Mesenchymal stem cell (in vitro differentiated cells and primary cell): ENCODE measurements at regions not wholly inside any gene's neighbourhood (a gene's known extent, or its start where the extent isn't known, plus 50 kb on each side); places are given as distances from the start of the nearest gene placed in this dataset.

Experiments
- DNase-seq: peaks from one replicate; pipeline ENCODE4 v3.0.0-alpha.2; 2013
- H2AFZ ChIP-seq: one replicate; pipeline ENCODE4 v1.6.1; 2013; ENCODE audit warnings: low read depth, mild to moderate bottlenecking, control low read depth, inconsistent platforms, low read length, moderate library complexity
- H2AK5ac ChIP-seq: 2 replicates; pipeline ENCODE4 v1.6.1; 2013; ENCODE audit warnings: low read length, moderate library complexity, mild to moderate bottlenecking, inconsistent platforms; ENCODE audit not compliant: severe bottlenecking
- H2BK120ac ChIP-seq: one replicate; pipeline ENCODE4 v1.6.1; 2013; ENCODE audit warnings: low read depth, mild to moderate bottlenecking, inconsistent platforms, low read length, moderate library complexity
- H2BK12ac ChIP-seq, 2 experiments: one replicate each; pipeline ENCODE4 v1.6.1; 2013; ENCODE audit warnings: inconsistent platforms in 2 of 2, low read length in 2 of 2, mild to moderate bottlenecking in 2 of 2, moderate library complexity in 2 of 2, control low read depth in 1 of 2
- H2BK15ac ChIP-seq: one replicate; pipeline ENCODE4 v1.6.1; 2013; ENCODE audit warnings: mild to moderate bottlenecking, low read depth, inconsistent platforms; ENCODE audit not compliant: poor library complexity, severe bottlenecking
- H2BK5ac ChIP-seq: 2 replicates; pipeline ENCODE4 v1.6.1; 2013; ENCODE audit warnings: low read depth, mild to moderate bottlenecking, low read length, control low read depth, inconsistent platforms; ENCODE audit not compliant: poor library complexity, severe bottlenecking
- H3K14ac ChIP-seq, 2 experiments: one replicate each; pipeline ENCODE4 v1.6.1; 2013; ENCODE audit warnings: inconsistent platforms in 2 of 2, low read length in 2 of 2, control low read depth in 1 of 2, mild to moderate bottlenecking in 1 of 2, moderate library complexity in 1 of 2
- H3K18ac ChIP-seq, 2 experiments: one replicate each; pipeline ENCODE4 v1.6.1; 2013; ENCODE audit warnings: inconsistent platforms in 2 of 2, low read length in 2 of 2, control low read depth in 1 of 2, low read depth in 1 of 2, mild to moderate bottlenecking in 1 of 2
- H3K23ac ChIP-seq, 2 experiments: one replicate each; pipeline ENCODE4 v1.6.1; 2013; ENCODE audit warnings: inconsistent platforms in 2 of 2, low read length in 2 of 2, mild to moderate bottlenecking in 2 of 2, moderate library complexity in 2 of 2, control low read depth in 1 of 2
- H3K27ac ChIP-seq: 2 replicates; pipeline ENCODE4 v1.5.1; 2013; ENCODE audit warnings: mild to moderate bottlenecking, moderate library complexity, low read length, control low read depth, inconsistent platforms; ENCODE audit not compliant: poor library complexity, severe bottlenecking
- H3K27me3 ChIP-seq, 2 experiments: 2 replicates each; pipeline versions ENCODE4 v1.6.1 to v1.7.0; 2013; ENCODE audit warnings: low read length in 2 of 2, mild to moderate bottlenecking in 2 of 2, moderate library complexity in 2 of 2, control low read depth in 1 of 2, inconsistent platforms in 1 of 2; ENCODE audit not compliant: control insufficient read depth in 1 of 2, insufficient read depth in 1 of 2
- H3K36me3 ChIP-seq, 2 experiments: 2 replicates each; pipeline versions ENCODE4 v1.6.1 to v1.7.0; 2013; ENCODE audit warnings: low read length in 2 of 2, control low read depth in 1 of 2, inconsistent platforms in 1 of 2, low read depth in 1 of 2, mild to moderate bottlenecking in 1 of 2; ENCODE audit not compliant: insufficient read depth in 2 of 2, control insufficient read depth in 1 of 2
- H3K4ac ChIP-seq, 2 experiments: one replicate each; pipeline ENCODE4 v1.6.1; 2013; ENCODE audit warnings: inconsistent platforms in 2 of 2, low read length in 2 of 2, mild to moderate bottlenecking in 2 of 2, moderate library complexity in 2 of 2, control low read depth in 1 of 2, low read depth in 1 of 2
- H3K4me1 ChIP-seq: 2 replicates; pipeline ENCODE4 v1.6.1; 2013; ENCODE audit warnings: low read depth, low read length, control low read depth; ENCODE audit not compliant: control insufficient read depth, insufficient read depth
- H3K4me2 ChIP-seq: 2 replicates; pipeline ENCODE4 v1.6.1; 2013; ENCODE audit warnings: low read length, mild to moderate bottlenecking, inconsistent platforms; ENCODE audit not compliant: poor library complexity, severe bottlenecking
- H3K4me3 ChIP-seq, 2 experiments: 2 replicates each; pipeline versions ENCODE4 v1.5.1 to v1.7.0; 2013; ENCODE audit warnings: low read length in 2 of 2, mild to moderate bottlenecking in 2 of 2, control low read depth in 1 of 2, low read depth in 1 of 2; ENCODE audit not compliant: insufficient read depth in 1 of 2
- H3K79me1 ChIP-seq: replicated peaks from 2 replicates; pipeline ENCODE4 v1.6.1; 2013; ENCODE audit warnings: mild to moderate bottlenecking, control low read depth, low read length, inconsistent platforms; ENCODE audit not compliant: poor library complexity, severe bottlenecking
- H3K9ac ChIP-seq: 2 replicates; pipeline ENCODE4 v1.7.0; 2013; ENCODE audit warnings: mild to moderate bottlenecking, low read length, moderate library complexity
- H3K9me3 ChIP-seq: 2 replicates; pipeline ENCODE4 v1.7.0; 2013; ENCODE audit warnings: mild to moderate bottlenecking, low read length; ENCODE audit not compliant: control insufficient read depth
- H4K8ac ChIP-seq: one replicate; pipeline ENCODE4 v1.6.1; 2013; ENCODE audit warnings: inconsistent platforms, mild to moderate bottlenecking, low read length, moderate library complexity
- H4K91ac ChIP-seq: one replicate; pipeline ENCODE4 v1.6.1; 2013; ENCODE audit warnings: mild to moderate bottlenecking, low read length, inconsistent platforms
- WGBS: methylation state at CpG from one replicate; pipeline ENCODE4 v1.1.7; 2013; ENCODE audit warnings: mixed read lengths; 5-methylcytosine and 5-hydroxymethylcytosine counted together

- Histone ChIP-seq H3K23ac (no peak overlapping the region), H3K4me2 (no peak overlapping the region), H3K4me3 (no peak overlapping the region), H2BK5ac (no peak overlapping the region), H3K9ac (no peak overlapping the region), H3K79me1 (no peaks in the 10 kb centered on the region), H4K8ac (no peak overlapping the region), H2AK5ac (no peak overlapping the region), H3K27me3 (no peaks in the 10 kb centered on the region), H2BK15ac (no peak overlapping the region), H2BK12ac (no peak overlapping the region), H4K91ac (no peak overlapping the region), H3K9me3 (no peaks in the 10 kb centered on the region), H3K18ac (no peak overlapping the region), H3K4ac (no peak overlapping the region), H3K4me1 (peaks cover 1% of the 10 kb centered on the region), H3K14ac (no peak overlapping the region), H2AFZ (no peak overlapping the region), H3K27ac (no peak overlapping the region), H3K36me3 (no peaks in the 10 kb centered on the region), H2BK120ac (no peak overlapping the region)
- WGBS, result 80% methylated on average over 7 of the region's 9 CpGs
- no peak for DNase-seq
These were observed 696.7 kb downstream of the DHX35 start for GRCh38 chr20:39658662-39659409.

DNA sequence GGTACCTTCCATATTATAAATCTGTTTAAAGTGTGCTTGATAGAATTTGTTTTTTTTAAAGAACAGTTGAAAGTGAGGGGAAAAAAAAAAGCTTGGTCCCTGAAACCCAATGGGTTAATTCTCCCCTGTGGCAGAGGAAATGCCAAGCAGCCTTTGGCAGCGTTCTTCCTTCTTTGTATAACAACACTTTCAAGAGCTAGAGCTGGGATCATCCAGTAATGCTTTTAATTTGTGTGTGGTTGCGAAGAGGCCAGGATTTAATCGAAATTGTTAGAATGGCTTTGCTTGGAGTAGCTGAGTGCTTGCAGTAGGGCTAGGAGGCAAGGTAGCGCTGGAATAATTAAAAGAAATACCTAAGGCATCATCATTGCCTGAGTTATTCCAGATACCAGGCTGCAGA, 692.0 kb downstream of the DHX35 start:
- no peak overlapping the region for H3K4ac ChIP-seq
- H3K27ac ChIP-seq, result no peak overlapping the region
- H2BK5ac ChIP-seq, result no peak overlapping the region
- H3K9ac ChIP-seq, result no peak overlapping the region
- H3K23ac ChIP-seq, result no peak overlapping the region
- H2BK120ac ChIP-seq, result no peak overlapping the region
- no peaks in the 10 kb centered on the region for H3K79me1 ChIP-seq
- H2BK12ac ChIP-seq, result no peak overlapping the region
- no peak overlapping the region for H4K8ac ChIP-seq
- no peak overlapping the region for H3K18ac ChIP-seq
- no peak for DNase-seq
- no peak overlapping the region for H3K14ac ChIP-seq
- no peak overlapping the region for H3K4me3 ChIP-seq
- H3K4me1 ChIP-seq, result no peaks in the 10 kb centered on the region
- H3K4me2 ChIP-seq, result no peak overlapping the region
- peaks cover 0 to 24% of the 10 kb centered on the region in 2 experiments for H3K27me3 ChIP-seq
- H3K36me3 ChIP-seq, result no peaks in the 10 kb centered on the region
- WGBS, result 89% methylated on average over 3 of the region's 4 CpGs
- H4K91ac ChIP-seq, result no peak overlapping the region
- H2AK5ac ChIP-seq, result no peak overlapping the region
- no peak overlapping the region for H2BK15ac ChIP-seq
- no peaks in the 10 kb centered on the region for H3K9me3 ChIP-seq
- H2AFZ ChIP-seq, result no peak overlapping the region

GRCh38 chr20:39651645-39652325, 689.6 kb downstream of the DHX35 start:
- peaks cover 0 to 24% of the 10 kb centered on the region in 2 experiments for H3K27me3 ChIP-seq
- H3K23ac ChIP-seq, result no peak overlapping the region
- no peak overlapping the region for H3K9ac ChIP-seq
- no peak overlapping the region for H3K14ac ChIP-seq
- H3K4ac ChIP-seq, result no peak overlapping the region
- no peak overlapping the region for H2BK5ac ChIP-seq
- no peaks in the 10 kb centered on the region for H3K79me1 ChIP-seq
- no peaks in the 10 kb centered on the region for H3K4me1 ChIP-seq
- H3K4me3 ChIP-seq, result no peak overlapping the region
- no peak overlapping the region for H4K91ac ChIP-seq
- no peaks in the 10 kb centered on the region for H3K36me3 ChIP-seq
- no peak overlapping the region for H3K27ac ChIP-seq
- H2AFZ ChIP-seq, result no peak overlapping the region
- DNase-seq, result no peak
- H3K9me3 ChIP-seq, result no peaks in the 10 kb centered on the region
- H2BK12ac ChIP-seq, result no peak overlapping the region
- H3K18ac ChIP-seq, result no peak overlapping the region
- no peak overlapping the region for H2BK15ac ChIP-seq
- WGBS, result 74% methylated on average over 9 of the region's 9 CpGs
- no peak overlapping the region for H3K4me2 ChIP-seq
- H4K8ac ChIP-seq, result no peak overlapping the region
- no peak overlapping the region for H2BK120ac ChIP-seq
- no peak overlapping the region for H2AK5ac ChIP-seq

DNA sequence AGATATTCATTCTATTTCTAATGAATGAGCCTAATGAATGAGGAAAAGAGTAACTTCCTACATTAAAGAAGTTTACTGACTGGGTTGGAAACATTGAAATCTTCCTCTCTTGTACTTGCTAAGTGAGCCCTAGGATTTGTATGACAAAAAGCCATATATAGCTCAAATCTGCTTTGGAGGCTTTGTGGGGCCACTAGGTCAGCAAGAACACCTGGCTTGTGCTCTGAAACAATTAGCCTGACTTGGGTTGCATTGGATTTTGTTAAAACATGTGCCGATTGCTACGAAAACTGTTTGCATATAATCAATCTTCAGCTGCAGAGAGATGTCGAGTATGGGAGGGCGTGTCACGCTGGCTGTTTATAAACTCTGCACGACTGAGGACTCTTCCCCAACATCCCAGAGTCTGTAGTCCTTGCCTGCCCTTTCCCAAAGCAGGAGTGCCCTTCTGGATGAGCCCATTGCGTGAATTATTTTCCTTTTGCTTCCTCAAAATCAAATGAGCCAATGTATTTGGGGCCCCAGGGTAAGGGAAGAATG, 684.8 kb downstream of the DHX35 start:
- H3K27ac ChIP-seq, result no peak overlapping the region
- H2AFZ ChIP-seq, result no peak overlapping the region
- no peak overlapping the region for H3K14ac ChIP-seq
- no peak overlapping the region for H2BK5ac ChIP-seq
- H3K4ac ChIP-seq, result no peak overlapping the region
- no peak overlapping the region for H4K8ac ChIP-seq
- H3K27me3 ChIP-seq, result peaks cover 0 to 15% of the 10 kb centered on the region in 2 experiments
- H3K36me3 ChIP-seq, result no peaks in the 10 kb centered on the region
- no peak overlapping the region for H2BK15ac ChIP-seq
- no peak overlapping the region for H3K4me3 ChIP-seq
- 51% methylated on average over 7 of the region's 7 CpGs for WGBS
- H2AK5ac ChIP-seq, result no peak overlapping the region
- no peak overlapping the region for H3K9ac ChIP-seq
- no peak overlapping the region for H3K18ac ChIP-seq
- H2BK12ac ChIP-seq, result no peak overlapping the region
- H2BK120ac ChIP-seq, result no peak overlapping the region
- no peak overlapping the region for H4K91ac ChIP-seq
- H3K4me2 ChIP-seq, result no peak overlapping the region
- H3K79me1 ChIP-seq, result no peaks in the 10 kb centered on the region
- H3K9me3 ChIP-seq, result no peaks in the 10 kb centered on the region
- no peak for DNase-seq
- H3K23ac ChIP-seq, result no peak overlapping the region
- no peaks in the 10 kb centered on the region for H3K4me1 ChIP-seq
